Colonic mucosa (tissue), 4 donors: ENCODE measurements at regions not wholly inside any gene's neighbourhood (a gene's known extent, or its start where the extent isn't known, plus 50 kb on each side); places are given as distances from the start of the nearest gene placed in this dataset.

Experiments used
- DNase-seq: peaks from one replicate; pipeline ENCODE4 v3.0.0-alpha.2; 2020
- H3K27ac ChIP-seq: fragments of 200-600 bp; one replicate; pipeline ENCODE4 v1.8.0; 2021
- H3K27me3 ChIP-seq: fragments of 200-600 bp; one replicate; pipeline ENCODE4 v1.8.0; 2021
- H3K36me3 ChIP-seq: fragments of 200-600 bp; one replicate; pipeline ENCODE4 v1.8.0; 2021
- H3K4me1 ChIP-seq: fragments of 200-600 bp; one replicate; pipeline ENCODE4 v1.8.0; 2021; ENCODE audit warnings: mild to moderate bottlenecking
- H3K4me3 ChIP-seq: fragments of 200-600 bp; one replicate; pipeline ENCODE4 v1.8.0; 2021
- H3K9ac ChIP-seq, 2 donors: one replicate each; pipeline ENCODE4 v1.7.0; 2013; ENCODE audit warnings: control low read depth in 2 of 2, low read depth in 2 of 2, low read length in 2 of 2
- H3K9me3 ChIP-seq: fragments of 200-600 bp; one replicate; pipeline ENCODE4 v1.8.0; 2021
- intact Hi-C: fragments of 100-400 bp; cut with DNase I; formaldehyde crosslinking; loops from one replicate; pipeline ENCODE4 v1.14.1; 2022
- TF ChIP-seq, protein P1 (sequence below): fragments of 200-600 bp; IDR thresholded peaks from one replicate; pipeline ENCODE4 v1.8.0; 2022; ENCODE audit warnings: antibody characterized with exemption, mild to moderate bottlenecking
- donor health status: healthy.
- donor health status: DM: no; HTN: no; CAD: no.
- donor health status: DM: no; HTN: no; CAD: no.

DNA sequence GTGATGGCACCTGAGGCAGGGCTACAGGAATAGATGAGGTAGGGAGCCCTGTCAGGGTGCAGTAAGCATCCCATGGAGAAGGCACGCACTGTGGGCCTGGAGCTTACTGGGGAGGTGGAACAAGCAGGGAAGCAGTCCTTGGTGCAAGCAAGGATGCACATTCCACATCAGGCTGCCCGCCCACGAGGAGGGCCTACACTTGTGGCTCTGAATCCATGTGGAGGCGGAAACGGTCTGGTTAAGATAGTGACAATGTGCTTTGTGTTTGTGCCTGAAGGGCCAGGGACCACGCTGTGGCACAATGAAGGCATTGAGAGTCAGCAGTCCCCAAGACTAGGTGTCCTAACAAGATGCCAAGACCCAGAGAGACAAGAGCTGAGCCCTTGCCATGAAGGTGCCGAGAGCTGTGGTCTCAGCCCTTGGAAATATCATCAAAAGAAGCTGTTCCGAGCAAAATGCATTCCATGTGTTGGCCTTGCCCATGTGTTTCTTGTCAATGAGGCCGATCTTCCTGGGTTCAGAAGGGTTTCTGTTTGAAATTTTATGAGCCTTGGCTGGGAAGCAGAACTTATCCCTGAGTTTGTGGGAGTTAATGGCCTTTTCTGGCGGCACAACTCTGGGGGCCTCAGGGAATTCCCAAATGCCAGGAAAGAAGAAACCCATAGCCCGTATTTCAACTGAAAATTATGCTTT lies 111.9 kb downstream of the NGF start:
- intact Hi-C loops: no loop called here
- no peak for DNase-seq
- Histone ChIP-seq H3K27me3 (no peaks in the 10 kb centered on the region), H3K36me3 (no peaks in the 10 kb centered on the region), H3K27ac (no peak overlapping the region), H3K9ac (no peak overlapping the region), H3K9me3 (no peaks in the 10 kb centered on the region), H3K4me1 (peaks cover 5% of the 10 kb centered on the region), H3K4me3 (no peak overlapping the region)
- TF ChIP-seq, protein P1, sequence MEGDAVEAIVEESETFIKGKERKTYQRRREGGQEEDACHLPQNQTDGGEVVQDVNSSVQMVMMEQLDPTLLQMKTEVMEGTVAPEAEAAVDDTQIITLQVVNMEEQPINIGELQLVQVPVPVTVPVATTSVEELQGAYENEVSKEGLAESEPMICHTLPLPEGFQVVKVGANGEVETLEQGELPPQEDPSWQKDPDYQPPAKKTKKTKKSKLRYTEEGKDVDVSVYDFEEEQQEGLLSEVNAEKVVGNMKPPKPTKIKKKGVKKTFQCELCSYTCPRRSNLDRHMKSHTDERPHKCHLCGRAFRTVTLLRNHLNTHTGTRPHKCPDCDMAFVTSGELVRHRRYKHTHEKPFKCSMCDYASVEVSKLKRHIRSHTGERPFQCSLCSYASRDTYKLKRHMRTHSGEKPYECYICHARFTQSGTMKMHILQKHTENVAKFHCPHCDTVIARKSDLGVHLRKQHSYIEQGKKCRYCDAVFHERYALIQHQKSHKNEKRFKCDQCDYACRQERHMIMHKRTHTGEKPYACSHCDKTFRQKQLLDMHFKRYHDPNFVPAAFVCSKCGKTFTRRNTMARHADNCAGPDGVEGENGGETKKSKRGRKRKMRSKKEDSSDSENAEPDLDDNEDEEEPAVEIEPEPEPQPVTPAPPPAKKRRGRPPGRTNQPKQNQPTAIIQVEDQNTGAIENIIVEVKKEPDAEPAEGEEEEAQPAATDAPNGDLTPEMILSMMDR: no peak

DNA sequence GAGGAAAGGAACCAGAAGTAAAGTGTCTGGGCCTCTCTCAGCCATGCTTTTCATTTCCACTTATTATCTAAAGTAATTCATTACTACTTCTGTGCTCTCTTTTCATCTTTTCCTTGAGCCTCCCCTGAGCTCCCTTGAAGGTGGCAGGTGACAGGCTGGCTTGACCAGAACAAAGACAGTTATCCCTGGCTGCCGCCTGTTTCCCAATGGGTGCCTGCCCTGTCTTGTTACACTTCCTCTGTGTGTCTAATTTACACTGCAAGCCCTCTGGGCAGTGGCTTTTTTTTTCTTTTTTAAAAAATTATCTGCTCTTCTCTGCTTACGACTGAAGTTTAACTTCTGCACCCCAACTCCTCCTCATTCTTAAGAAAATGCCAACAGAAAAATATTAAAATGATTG lies 113.4 kb downstream of the NGF start:
- H3K9me3 ChIP-seq: no peaks in the 10 kb centered on the region
- intact Hi-C loops: no loop called here
- H3K27me3 ChIP-seq: no peaks in the 10 kb centered on the region
- no peak overlapping the region for H3K4me3 ChIP-seq
- no peak for DNase-seq
- no peak overlapping the region for H3K27ac ChIP-seq
- no peaks in the 10 kb centered on the region for H3K4me1 ChIP-seq
- H3K9ac ChIP-seq: no peak overlapping the region
- no peaks in the 10 kb centered on the region for H3K36me3 ChIP-seq
- TF ChIP-seq, protein P1: no peak

GRCh38 chr1:115222616-115223402 lies 115.2 kb downstream of the NGF start:
- intact Hi-C loops: no loop called here
- Histone ChIP-seq H3K27me3 (no peaks in the 10 kb centered on the region), H3K27ac (no peak overlapping the region), H3K4me3 (no peak overlapping the region), H3K9ac (no peak overlapping the region), H3K9me3 (no peaks in the 10 kb centered on the region), H3K36me3 (no peaks in the 10 kb centered on the region), H3K4me1 (no peaks in the 10 kb centered on the region)
- TF ChIP-seq, protein P1: no peak
- DNase-seq: no peak

- no peak for DNase-seq
- Histone ChIP-seq H3K9ac (no peak overlapping the region), H3K27me3 (no peaks in the 10 kb centered on the region), H3K9me3 (no peaks in the 10 kb centered on the region), H3K27ac (no peak overlapping the region), H3K4me3 (no peak overlapping the region), H3K36me3 (no peaks in the 10 kb centered on the region), H3K4me1 (no peaks in the 10 kb centered on the region)
- TF ChIP-seq, protein P1: no peak
- intact Hi-C loops: no loop called here
These were observed 117.4 kb downstream of the NGF start for GRCh38 chr1:115220340-115221270.

GRCh38 chr1:115219927-115220326 lies 118.1 kb downstream of the NGF start:
- Histone ChIP-seq H3K27ac (no peak overlapping the region), H3K27me3 (no peaks in the 10 kb centered on the region), H3K36me3 (no peaks in the 10 kb centered on the region), H3K9me3 (no peaks in the 10 kb centered on the region), H3K4me3 (no peak overlapping the region), H3K9ac (no peak overlapping the region), H3K4me1 (no peaks in the 10 kb centered on the region)
- no peak for DNase-seq
- intact Hi-C loops: no loop called here
- TF ChIP-seq, protein P1: no peak
